HUES64 (cell line): ENCODE measurements at regions not wholly inside any gene's neighbourhood (a gene's known extent, or its start where the extent isn't known, plus 50 kb on each side); places are given as distances from the start of the nearest gene placed in this dataset.

ENCODE experiments used
- H3K27ac ChIP-seq: 2 replicates; pipeline ENCODE4 v1.7.0; 2013; ENCODE audit warnings: low read depth, low read length, inconsistent platforms
- H3K27me3 ChIP-seq: 2 replicates; pipeline ENCODE4 v1.6.1; 2013; ENCODE audit warnings: mild to moderate bottlenecking, low read length; ENCODE audit not compliant: insufficient read depth
- H3K36me3 ChIP-seq: 2 replicates; pipeline ENCODE4 v1.6.1; 2013; ENCODE audit warnings: mild to moderate bottlenecking, low read length; ENCODE audit not compliant: insufficient read depth
- H3K4me1 ChIP-seq: 2 replicates; pipeline ENCODE4 v1.6.1; 2013; ENCODE audit warnings: mild to moderate bottlenecking, low read length, moderate library complexity; ENCODE audit not compliant: insufficient read depth
- H3K4me3 ChIP-seq: 2 replicates; pipeline ENCODE4 v1.5.1; 2013; ENCODE audit warnings: mild to moderate bottlenecking, low read length, moderate library complexity
- H3K9ac ChIP-seq: 2 replicates; pipeline ENCODE4 v1.6.1; 2013; ENCODE audit warnings: mild to moderate bottlenecking, low read depth, low read length
- H3K9me3 ChIP-seq: 2 replicates; pipeline ENCODE4 v1.6.1; 2013; ENCODE audit warnings: low read depth, low read length; ENCODE audit not compliant: insufficient read depth
- WGBS: fragments of 150-250, 120-280 bp; methylation state at CpG from one replicate; pipeline ENCODE4 v1.1.7; 2013; ENCODE audit warnings: missing lambda C conversion rate; 5-methylcytosine and 5-hydroxymethylcytosine counted together

DNA sequence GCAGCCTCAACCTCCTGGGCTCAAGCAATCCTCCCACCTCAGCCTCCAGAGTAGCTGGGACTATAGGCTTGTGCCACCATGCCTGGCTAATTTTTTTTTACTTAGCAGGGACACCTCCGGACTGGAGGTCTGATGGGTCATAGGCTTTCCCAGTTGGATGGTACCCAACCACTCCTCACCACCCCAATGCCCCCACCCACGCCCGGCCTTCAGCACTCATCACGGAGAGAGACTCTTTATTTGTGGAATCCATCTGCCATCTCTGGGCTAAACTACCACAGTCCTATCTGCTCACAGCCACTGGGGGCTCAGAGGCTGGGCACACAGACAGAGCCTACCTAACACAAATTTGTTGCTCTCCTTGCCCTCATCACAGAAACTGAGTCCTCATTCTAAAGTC is 58.3 kb upstream of the STXBP1 start:
- H3K4me1 ChIP-seq, result peaks cover 30% of the 10 kb centered on the region
- H3K4me3 ChIP-seq, result no peak overlapping the region
- H3K9me3 ChIP-seq, result no peaks in the 10 kb centered on the region
- no peaks in the 10 kb centered on the region for H3K36me3 ChIP-seq
- 96% methylated on average over 4 of the region's 4 CpGs for WGBS
- no peak overlapping the region for H3K9ac ChIP-seq
- no peak overlapping the region for H3K27ac ChIP-seq
- H3K27me3 ChIP-seq, result no peaks in the 10 kb centered on the region

DNA sequence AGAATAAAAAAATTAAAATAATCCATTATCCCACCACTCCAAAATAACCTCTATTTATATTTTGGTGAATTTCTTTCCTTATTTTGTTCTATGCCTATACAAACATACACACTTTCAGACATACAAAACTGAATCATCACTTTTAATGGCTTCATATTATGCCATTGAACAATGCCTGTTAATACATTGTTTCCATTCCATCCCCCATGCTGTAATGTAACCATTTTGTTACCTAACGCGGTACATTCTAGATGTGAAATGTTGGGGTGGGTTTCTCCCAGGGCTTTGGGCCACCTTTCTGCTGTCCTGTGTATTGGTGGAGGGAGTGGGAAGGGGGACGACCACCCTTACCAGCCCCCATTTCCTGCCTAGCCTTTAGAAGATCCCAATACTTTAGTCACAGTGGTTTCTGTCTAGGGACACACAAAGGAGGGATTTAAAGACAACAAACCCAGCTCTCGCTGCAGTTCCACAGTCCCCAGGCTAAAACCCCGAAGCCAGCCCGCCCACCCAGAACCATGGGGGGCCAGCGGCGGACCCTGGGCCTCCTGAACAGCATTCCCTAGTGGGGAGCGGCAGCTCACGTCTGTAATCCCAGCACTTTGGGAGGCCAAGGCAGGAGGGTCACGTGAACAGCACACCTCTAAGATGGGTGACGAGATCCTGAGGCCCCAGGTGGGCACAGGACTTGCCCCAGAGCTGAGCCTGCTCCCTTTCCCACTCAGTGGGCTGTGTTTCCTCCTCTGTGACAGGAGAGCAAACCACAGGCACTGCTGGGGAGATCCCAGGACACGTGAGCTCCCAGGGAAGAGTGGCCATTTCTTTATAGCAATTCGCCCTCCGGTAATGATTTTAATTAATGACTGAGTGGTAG is 56.9 kb upstream of the STXBP1 start:
- 60% methylated on average over 14 of the region's 15 CpGs for WGBS
- H3K9ac ChIP-seq, result peak overlapping the region; percentile 5; the same call in 1 of the 2 replicates
- peak overlapping the region; percentile 57 for H3K27ac ChIP-seq
- peaks cover 31% of the 10 kb centered on the region for H3K4me1 ChIP-seq
- H3K9me3 ChIP-seq, result no peaks in the 10 kb centered on the region
- H3K4me3 ChIP-seq, result no peak overlapping the region
- H3K27me3 ChIP-seq, result no peaks in the 10 kb centered on the region
- H3K36me3 ChIP-seq, result no peaks in the 10 kb centered on the region

DNA sequence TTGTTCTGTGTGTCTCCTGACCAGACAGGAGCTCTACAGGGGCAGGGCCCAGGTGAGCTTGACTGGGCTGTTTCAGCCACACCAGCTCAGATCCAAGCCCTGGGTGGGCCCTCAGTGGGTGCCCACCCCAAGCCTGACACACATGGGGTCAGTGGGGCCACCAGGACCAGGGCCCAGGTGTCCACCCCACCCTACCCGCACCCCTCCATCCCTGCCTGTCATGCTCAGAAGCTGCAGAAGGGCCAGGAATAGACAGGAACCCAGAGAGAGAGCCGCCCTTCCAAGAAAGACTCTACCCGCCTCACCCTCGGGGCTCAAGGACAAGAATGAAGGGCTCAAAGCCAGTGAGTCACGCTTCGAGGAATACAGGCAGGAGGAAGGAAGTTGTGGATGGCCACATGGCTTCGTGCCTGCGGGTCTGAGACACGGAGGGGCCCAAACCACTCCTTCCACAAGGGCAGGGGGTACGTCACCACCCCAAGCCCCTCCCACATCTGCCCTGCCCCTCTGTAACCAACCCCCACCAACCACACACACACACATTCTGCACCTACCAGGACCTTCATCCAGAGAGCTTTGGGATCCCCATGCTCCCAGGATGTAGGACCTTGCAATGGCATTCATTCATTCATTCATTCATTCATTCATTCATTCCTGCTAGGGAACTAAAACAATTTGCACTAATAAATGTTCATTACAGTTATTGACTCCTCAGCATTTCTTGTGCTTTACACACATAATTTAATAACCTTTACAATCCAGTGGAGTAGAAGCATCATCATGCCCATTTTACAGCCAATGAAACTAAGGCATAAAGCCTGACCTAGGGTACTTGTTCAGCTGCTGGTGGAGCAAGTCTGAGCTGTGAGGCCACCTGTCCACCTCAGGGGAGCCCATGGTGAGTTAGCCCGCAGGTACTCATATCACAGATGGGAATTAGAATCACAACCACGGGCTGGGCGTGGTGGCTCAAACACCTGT is 55.9 kb upstream of the STXBP1 start:
- 73% methylated on average over 13 of the region's 13 CpGs for WGBS
- H3K27me3 ChIP-seq, result no peaks in the 10 kb centered on the region
- H3K27ac ChIP-seq, result peak overlapping the region; percentile 57
- H3K4me1 ChIP-seq, result peaks cover 31% of the 10 kb centered on the region
- H3K4me3 ChIP-seq, result no peak overlapping the region
- H3K9ac ChIP-seq, result peak overlapping the region; percentile 5; the same call in 1 of the 2 replicates
- H3K9me3 ChIP-seq, result no peaks in the 10 kb centered on the region
- H3K36me3 ChIP-seq, result peaks cover 3% of the 10 kb centered on the region; the same call in 1 of the 2 replicates

DNA sequence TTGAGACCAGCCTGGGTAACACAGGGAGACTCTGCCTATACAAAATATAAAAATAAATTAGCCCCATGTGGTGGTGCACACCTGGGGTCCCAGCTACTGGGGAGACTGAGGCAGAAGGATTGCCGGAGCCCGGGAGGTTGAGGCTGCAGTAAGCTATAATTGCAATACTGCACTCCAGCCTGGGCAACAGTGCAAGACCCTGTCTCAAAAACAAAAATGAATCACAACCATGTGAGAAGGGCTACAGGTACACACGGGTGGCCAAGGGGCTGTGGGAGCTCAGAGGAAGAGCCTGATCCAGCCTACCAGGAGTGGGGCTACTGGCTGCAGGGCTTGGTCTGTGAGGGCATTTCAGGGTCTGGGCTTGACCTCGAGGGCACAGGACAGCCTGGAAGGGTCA is 55.2 kb upstream of the STXBP1 start:
- peaks cover 3% of the 10 kb centered on the region; the same call in 1 of the 2 replicates for H3K36me3 ChIP-seq
- no peak overlapping the region for H3K4me3 ChIP-seq
- H3K9me3 ChIP-seq, result no peaks in the 10 kb centered on the region
- H3K9ac ChIP-seq, result no peak overlapping the region
- 92% methylated on average over 4 of the region's 4 CpGs for WGBS
- no peak overlapping the region for H3K27ac ChIP-seq
- peaks cover 38% of the 10 kb centered on the region for H3K4me1 ChIP-seq
- no peaks in the 10 kb centered on the region for H3K27me3 ChIP-seq

DNA sequence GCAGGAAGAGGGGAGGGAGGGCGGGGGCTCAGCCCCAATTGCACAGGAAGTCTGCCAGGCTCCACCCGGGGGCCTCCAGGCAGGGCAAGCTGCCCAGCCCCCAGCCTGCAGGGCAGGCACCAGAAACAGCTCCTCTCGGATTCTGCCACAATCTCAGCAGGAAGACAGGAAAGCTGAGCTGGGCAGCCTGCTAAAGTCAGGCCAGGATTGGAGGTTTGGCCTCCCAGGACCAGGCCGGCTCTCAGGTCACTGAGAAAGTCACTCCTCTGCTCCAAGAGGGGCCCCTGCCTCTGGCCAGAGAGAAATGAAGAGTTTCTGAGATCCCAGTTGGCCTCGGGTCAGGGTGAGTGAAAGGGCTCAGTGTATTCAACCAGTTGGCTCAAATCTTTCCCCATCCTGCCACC is 54.6 kb upstream of the STXBP1 start:
- WGBS, result 67% methylated on average over 5 of the region's 5 CpGs
- Histone ChIP-seq H3K9me3 (no peaks in the 10 kb centered on the region), H3K4me1 (peaks cover 43% of the 10 kb centered on the region), H3K4me3 (no peak overlapping the region), H3K27ac (peak overlapping the region; percentile 53; the same call in 1 of the 2 replicates), H3K27me3 (no peaks in the 10 kb centered on the region), H3K9ac (0 out of 2 replicates have a peak overlapping the region, but pooled peaks have one; percentile 8), H3K36me3 (peaks cover 3% of the 10 kb centered on the region; the same call in 1 of the 2 replicates)

DNA sequence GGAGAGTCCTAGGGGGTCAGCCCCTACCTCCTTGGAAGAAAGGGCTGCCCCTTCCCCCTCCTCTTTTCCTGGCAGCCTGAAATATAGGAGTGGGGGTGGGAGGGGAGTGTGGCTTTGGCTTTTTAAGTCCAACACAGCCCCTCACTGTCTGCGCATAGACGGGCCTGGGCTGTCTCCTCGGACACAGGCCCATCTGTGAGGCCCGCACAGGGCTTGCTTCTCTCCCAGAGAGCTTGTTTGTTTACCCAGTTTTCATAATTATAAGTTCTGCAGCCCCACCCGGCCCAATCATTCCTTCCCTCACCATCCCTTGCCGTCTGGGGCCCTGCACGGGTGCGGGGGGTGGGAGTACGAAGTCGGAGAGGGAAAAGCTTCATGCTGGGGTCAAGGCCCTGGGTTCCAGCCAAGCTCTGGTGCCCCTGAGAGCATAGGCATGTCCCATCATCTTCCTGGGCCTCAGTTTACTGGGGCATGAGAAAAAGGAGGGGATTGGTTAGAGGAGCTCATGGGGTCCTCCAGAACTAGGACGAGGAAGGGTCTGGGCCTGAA is 54.0 kb upstream of the STXBP1 start:
- Histone ChIP-seq H3K4me1 (peaks cover 49% of the 10 kb centered on the region), H3K4me3 (no peak overlapping the region), H3K9ac (0 out of 2 replicates have a peak overlapping the region, but pooled peaks have one; percentile 8), H3K27me3 (no peaks in the 10 kb centered on the region), H3K36me3 (peaks cover 3% of the 10 kb centered on the region; the same call in 1 of the 2 replicates), H3K27ac (peak overlapping the region; percentile 53; the same call in 1 of the 2 replicates), H3K9me3 (no peaks in the 10 kb centered on the region)
- WGBS, result 76% methylated on average over 10 of the region's 11 CpGs

DNA sequence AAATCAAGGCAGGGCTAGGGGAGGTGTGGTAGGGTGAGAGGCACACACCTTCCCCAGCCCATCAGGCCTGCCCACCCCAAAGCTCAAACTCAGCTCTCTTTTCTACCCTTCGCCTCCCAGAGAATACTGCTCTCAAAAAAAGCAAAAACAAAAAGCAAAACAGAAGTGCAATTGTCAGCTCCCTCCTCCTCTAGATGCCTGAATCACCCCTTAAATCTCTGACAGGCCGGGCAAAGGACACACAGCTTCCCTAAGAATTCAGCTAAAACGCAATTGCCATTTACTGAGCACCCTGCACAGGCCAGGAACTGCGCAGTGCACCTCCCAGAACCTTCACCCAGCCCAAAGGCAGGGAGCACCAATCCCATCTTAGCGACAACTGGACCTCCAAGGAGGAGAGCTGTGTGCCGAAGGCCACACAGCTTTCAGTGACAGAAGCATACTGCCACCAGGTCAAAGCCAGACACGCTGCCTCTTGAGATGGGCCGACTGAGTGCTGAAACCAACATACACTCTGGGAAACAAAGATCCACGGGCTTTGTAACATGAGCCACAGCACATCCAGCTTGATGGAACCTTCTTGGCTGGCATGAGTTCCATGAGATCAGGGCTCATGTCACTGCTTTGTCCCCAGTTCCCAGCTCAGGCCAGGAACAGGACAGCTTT is 53.4 kb upstream of the STXBP1 start:
- Histone ChIP-seq H3K4me3 (no peak overlapping the region), H3K9me3 (no peaks in the 10 kb centered on the region), H3K9ac (no peak overlapping the region), H3K27me3 (no peaks in the 10 kb centered on the region), H3K27ac (no peak overlapping the region), H3K4me1 (peaks cover 49% of the 10 kb centered on the region), H3K36me3 (peaks cover 3% of the 10 kb centered on the region; the same call in 1 of the 2 replicates)
- 88% methylated on average over 9 of the region's 9 CpGs for WGBS

DNA sequence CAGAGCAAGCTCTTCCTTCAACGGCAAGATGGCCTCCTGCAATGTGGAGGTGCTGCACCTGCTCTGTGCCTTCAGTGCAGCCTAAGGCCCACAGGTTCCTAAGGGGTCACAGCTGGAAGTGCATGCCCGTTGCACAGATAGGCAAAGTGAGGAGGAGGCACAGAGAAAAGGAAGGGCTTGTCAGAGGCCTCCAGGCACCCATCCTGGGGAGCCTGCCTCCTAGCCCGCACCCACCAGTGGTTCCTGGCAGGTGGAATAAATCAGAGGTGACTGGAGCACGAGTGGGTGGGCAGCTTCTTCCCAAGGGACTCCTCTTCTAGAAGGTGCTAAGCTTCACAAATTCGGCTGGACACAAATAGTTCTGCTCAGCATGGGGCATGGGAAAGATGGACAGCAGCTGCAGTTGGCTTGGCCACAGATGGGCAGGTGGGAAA is 52.8 kb upstream of the STXBP1 start:
- Histone ChIP-seq H3K27ac (no peak overlapping the region), H3K36me3 (peaks cover 4% of the 10 kb centered on the region; the same call in 1 of the 2 replicates), H3K9me3 (no peaks in the 10 kb centered on the region), H3K4me1 (peaks cover 49% of the 10 kb centered on the region), H3K27me3 (no peaks in the 10 kb centered on the region), H3K9ac (no peak overlapping the region), H3K4me3 (no peak overlapping the region)
- 90% methylated on average over 5 of the region's 5 CpGs for WGBS

DNA sequence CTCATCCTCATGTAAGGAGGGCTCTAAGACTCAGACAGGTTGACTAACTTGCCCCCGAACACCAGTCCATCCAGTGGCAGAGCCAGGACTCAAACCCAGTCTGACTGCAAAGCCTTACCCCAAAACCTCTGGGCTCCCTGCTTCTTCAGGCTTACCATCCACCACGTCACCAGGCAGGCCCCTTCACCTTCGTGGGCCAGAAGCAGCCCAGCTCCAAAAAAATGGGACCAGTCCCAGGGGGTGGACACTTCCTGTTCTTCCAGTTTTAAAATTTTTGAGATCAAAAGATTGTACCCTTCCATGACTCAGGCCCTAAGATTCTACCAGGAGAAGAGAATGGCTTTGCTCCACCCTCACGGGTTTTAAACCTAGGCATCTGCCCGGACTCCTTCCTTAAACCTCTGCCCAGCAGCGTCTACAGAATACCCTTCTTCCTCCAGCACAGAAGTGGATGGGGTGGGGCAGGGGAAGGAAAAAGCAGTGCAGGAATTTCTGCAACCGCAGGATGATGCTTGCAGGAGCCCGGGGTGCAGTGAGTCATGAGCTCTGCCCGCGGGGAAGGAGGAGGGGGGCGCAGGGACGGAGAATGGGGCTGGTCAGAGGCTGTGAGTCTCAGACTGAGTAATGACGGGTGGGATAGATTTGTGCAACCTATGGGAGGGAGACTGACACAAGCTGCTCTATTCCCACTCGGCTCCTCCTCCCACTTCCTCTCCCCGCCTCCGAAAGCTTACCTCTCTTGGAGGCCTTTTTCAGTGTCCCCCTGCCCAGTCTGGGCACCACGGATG is 50.4 kb upstream of the STXBP1 start:
- H3K27me3 ChIP-seq, result no peaks in the 10 kb centered on the region
- no peak overlapping the region for H3K4me3 ChIP-seq
- no peak overlapping the region; the same call in 1 of the 2 replicates for H3K27ac ChIP-seq
- H3K4me1 ChIP-seq, result peaks cover 39% of the 10 kb centered on the region
- H3K9me3 ChIP-seq, result no peaks in the 10 kb centered on the region
- WGBS, result 42% methylated on average over 15 of the region's 17 CpGs
- 0 out of 2 replicates have a peak overlapping the region, but pooled peaks have one; percentile 13 for H3K9ac ChIP-seq
- peaks cover 12% of the 10 kb centered on the region; the same call in 1 of the 2 replicates for H3K36me3 ChIP-seq
